K562 (cell line): ENCODE measurements at regions not wholly inside any gene's neighbourhood (a gene's known extent, or its start where the extent isn't known, plus 50 kb on each side); places are given as distances from the start of the nearest gene placed in this dataset.
A peak's percentile ranks its signal among the peaks of the same experiment; 100 is the strongest.

Experiments
- ATAC-seq: fragments of 200-7000 bp; cut with Tn5 transposase; 3 replicates; pipeline ENCODE4 v1.9.1; 2020; ENCODE audit warnings: moderate library complexity
- BruUV-seq: library from RNA; stranded (reverse); fragments of 400-500 nt; replicated peaks from 2 replicates; lab custom pipeline; 2021; lab: Mats Ljungman, UMichigan
- CTCF ChIA-PET: fragments of 300-600 bp; formaldehyde crosslinking; extraction: SDS; loops from one replicate; lab custom pipeline; 2021; ENCODE audit warnings: low intra/inter-chr PET ratio; lab: Yijun Ruan, JAX
- POLR2A ChIA-PET: fragments of 300-600, 350-650 bp; sonication (Branson Sonifier 250); formaldehyde crosslinking; extraction: SDS; loops from one replicate; lab custom pipeline; 2021; ENCODE audit warnings: antibody characterized with exemption, inconsistent platforms; lab: Yijun Ruan, JAX
- DNase-seq, 4 experiments: peaks; one replicate each; pipeline versions ENCODE4 v3.0.0 to v3.0.0-alpha.2; 2011 to 2018; ENCODE audit warnings: low spot score in 3 of 4, mixed read lengths in 3 of 4; ENCODE audit errors: extremely low read depth in 1 of 4
- FAIRE-seq: peaks from 2 replicates; lab custom pipeline; 2011; peaks lifted over from hg19 to GRCh38; lab: Jason Lieb, UNC
- H2AFZ ChIP-seq: 2 replicates; pipeline ENCODE4 v1.6.0; 2011; ENCODE audit warnings: low read depth, low read length, control low read depth, inconsistent platforms
- H3K27ac ChIP-seq: fragments of 200-600 bp; 3 replicates; pipeline ENCODE4 v1.8.0; 2011; ENCODE audit warnings: low read depth, mild to moderate bottlenecking, control low read depth, inconsistent platforms, low read length, moderate library complexity, mixed read lengths; ENCODE audit errors: extremely low read depth
- H3K27me3 ChIP-seq, 2 experiments: fragments of 300-600 bp in 1 of 2; 2 replicates in 1 of 2; 3 replicates in 1 of 2; pipeline versions ENCODE4 v1.6.0 to v1.8.0; 2011; ENCODE audit warnings: inconsistent platforms in 2 of 2, low read length in 2 of 2, mild to moderate bottlenecking in 1 of 2, mixed read lengths in 1 of 2, moderate library complexity in 1 of 2; ENCODE audit not compliant: control insufficient read depth in 2 of 2, insufficient read depth in 2 of 2
- H3K36me3 ChIP-seq: fragments of 300-600 bp; 3 replicates; pipeline ENCODE4 v1.8.0; 2011; ENCODE audit warnings: mild to moderate bottlenecking, low read length, inconsistent platforms; ENCODE audit not compliant: control insufficient read depth, insufficient read depth
- H3K4me1 ChIP-seq, 2 experiments: fragments of 200-600 bp in 1 of 2; replicated peaks in 1 of 2; 2 replicates in 1 of 2; 3 replicates in 1 of 2; pipeline versions ENCODE4 v1.5.1 to v1.8.0; 2011; ENCODE audit warnings: inconsistent platforms in 2 of 2, low read length in 2 of 2, mild to moderate bottlenecking in 1 of 2, mixed read lengths in 1 of 2, moderate library complexity in 1 of 2; ENCODE audit not compliant: control insufficient read depth in 2 of 2, insufficient read depth in 2 of 2
- H3K4me2 ChIP-seq: 2 replicates; pipeline ENCODE4 v1.6.1; 2011; ENCODE audit warnings: low read length, control low read depth, inconsistent platforms, mixed read lengths; ENCODE audit not compliant: insufficient read depth
- H3K4me3 ChIP-seq: fragments of 200-600 bp; sonication (generic), shearing (Covaris generic); 2 replicates; pipeline ENCODE4 v1.5.1; 2016; ENCODE audit warnings: control low read depth, inconsistent platforms
- H3K79me2 ChIP-seq: fragments of 200-600 bp; 3 replicates; pipeline ENCODE4 v1.8.0; 2011; ENCODE audit warnings: low read length, inconsistent platforms; ENCODE audit not compliant: control insufficient read depth, insufficient read depth
- H3K9ac ChIP-seq, 2 experiments: 2 replicates each; pipeline versions ENCODE4 v1.6.0 to v1.6.1; 2011; ENCODE audit warnings: low read depth in 2 of 2, low read length in 2 of 2, control low read depth in 1 of 2, inconsistent platforms in 1 of 2, mild to moderate bottlenecking in 1 of 2, mixed read lengths in 1 of 2; ENCODE audit not compliant: insufficient read depth in 1 of 2
- H3K9me1 ChIP-seq: one replicate; pipeline ENCODE4 v1.6.0; 2011; ENCODE audit warnings: inconsistent platforms, mild to moderate bottlenecking, low read length, moderate library complexity; ENCODE audit not compliant: control insufficient read depth, insufficient read depth
- H3K9me3 ChIP-seq: replicated peaks from 2 replicates; pipeline ENCODE4 v1.5.1; 2011; ENCODE audit warnings: low read depth, low read length, inconsistent platforms; ENCODE audit not compliant: control insufficient read depth, insufficient read depth
- H4K20me1 ChIP-seq: replicated peaks from 2 replicates; pipeline ENCODE4 v1.6.1; 2011; ENCODE audit warnings: low read length, inconsistent platforms, mixed read lengths; ENCODE audit not compliant: control insufficient read depth, insufficient read depth
- CUX1 ChIP-seq: fragments of 200-800 bp; sonication (Bioruptor generic); IDR thresholded peaks from 2 replicates; pipeline ENCODE4 v1.6.1; 2016; ENCODE audit warnings: missing genetic modification characterization, missing compliant biosample characterization
- ELF2 ChIP-seq: fragments of 250-450 bp; sonication (Bioruptor Pico); IDR thresholded peaks from 2 replicates; pipeline ENCODE4 v1.5.0; 2021; ENCODE audit warnings: mild to moderate bottlenecking
- ETV6 ChIP-seq, 3 experiments: fragments of 150-350 bp in 1 of 3; sonication (generic) in 1 of 3; formaldehyde crosslinking in 1 of 3; IDR thresholded peaks; 2 replicates each; pipeline versions ENCODE4 v1.6.1 to v1.8.0; 2014 to 2022; ENCODE audit warnings: borderline replicate concordance in 2 of 3, low read depth in 2 of 3, antibody characterized with exemption in 1 of 3, low read length in 1 of 3, mild to moderate bottlenecking in 1 of 3, missing genetic modification reagents in 1 of 3
- FOXO4 ChIP-seq: fragments of 450-650 bp; formaldehyde crosslinking; IDR thresholded peaks from 2 replicates; pipeline ENCODE4 v1.4.0; 2020; ENCODE audit warnings: mild to moderate bottlenecking, moderate library complexity
- KLF16 ChIP-seq: IDR thresholded peaks from 2 replicates; pipeline ENCODE4 v1.6.1; 2016; ENCODE audit warnings: antibody characterized with exemption
- LCOR ChIP-seq: sonication (generic); formaldehyde crosslinking; IDR thresholded peaks from 2 replicates; pipeline ENCODE4 v1.8.0; 2022; ENCODE audit warnings: mild to moderate bottlenecking, missing genetic modification reagents
- MXI1 ChIP-seq: IDR thresholded peaks from 2 replicates; pipeline ENCODE4 v1.6.1; 2011; ENCODE audit warnings: low read depth, mild to moderate bottlenecking, improper control_type of control experiment, low read length
- NBN ChIP-seq: fragments of 450-650 bp; IDR thresholded peaks from 2 replicates; pipeline ENCODE4 v1.6.1; 2016; ENCODE audit warnings: low read depth, mild to moderate bottlenecking
- NR2C2 ChIP-seq, 2 experiments: fragments of 200-800 bp in 1 of 2; sonication (Bioruptor generic) in 1 of 2; sonication (generic) in 1 of 2; formaldehyde crosslinking in 1 of 2; IDR thresholded peaks; 2 replicates each; pipeline versions ENCODE4 v1.6.1 to v1.8.0; 2016 to 2022; ENCODE audit warnings: mild to moderate bottlenecking in 1 of 2, missing compliant biosample characterization in 1 of 2, missing genetic modification characterization in 1 of 2, missing genetic modification reagents in 1 of 2
- RBM17 ChIP-seq: fragments of 200-400 bp; formaldehyde crosslinking; IDR thresholded peaks from 2 replicates; pipeline ENCODE4 v1.6.1; 2017; ENCODE audit warnings: low read depth, mild to moderate bottlenecking, low read length, borderline replicate concordance
- RBM39 ChIP-seq: fragments of 200-400 bp; formaldehyde crosslinking; optimal IDR thresholded peaks from 2 replicates; pipeline ENCODE3; 2018; ENCODE audit warnings: low read depth, low read length
- SMARCA5 ChIP-seq: fragments of 450-650 bp; IDR thresholded peaks from 2 replicates; pipeline ENCODE4 v1.6.1; 2016
- ZNF217 ChIP-seq: sonication (generic); formaldehyde crosslinking; IDR thresholded peaks from 2 replicates; pipeline ENCODE4 v1.8.0; 2022; ENCODE audit warnings: mild to moderate bottlenecking, missing genetic modification reagents
- ZNF699 ChIP-seq: fragments of 250-450 bp; sonication (Bioruptor Pico); IDR thresholded peaks from 2 replicates; pipeline ENCODE4 v1.8.0; 2021; ENCODE audit warnings: mild to moderate bottlenecking, moderate library complexity; ENCODE audit not compliant: insufficient replicate concordance
- WGBS: fragments of 100-300 bp; shearing (Covaris generic); methylation state at CpG from one replicate; pipeline ENCODE4 v1.1.6; 2016; ENCODE audit warnings: low coverage, mixed read lengths; ENCODE audit not compliant: insufficient coverage; ENCODE audit errors: missing lambda C conversion rate; 5-methylcytosine and 5-hydroxymethylcytosine counted together
- in situ Hi-C: fragments of 300-500 bp; cut with MboI; formaldehyde crosslinking; loops from 4 replicates; pipeline ENCODE4 v1.15.0; 2018; ENCODE audit warnings: inconsistent platforms, mixed read lengths
- intact Hi-C: fragments of 100-400 bp; cut with micrococcal nuclease; formaldehyde crosslinking; loops from 2 replicates; pipeline ENCODE4 v1.14.2; 2022

GRCh38 chr7:31271641-31272405 lies 68.7 kb downstream of the NEUROD6 start (continued):
- no peak for TF ChIP-seq ELF2 (CRISPR knock-in tag)
- TF ChIP-seq CUX1 (CRISPR knock-in tag) = no peak
- TF ChIP-seq LCOR = no peak

GRCh38 chr7:31267486-31267885 lies 73.0 kb downstream of the NEUROD6 start:
- in situ Hi-C loops = no loop called here
- no peaks in the 10 kb centered on the region for H3K79me2 ChIP-seq
- DNase-seq = no peak
- H3K9me3 ChIP-seq = no peaks in the 10 kb centered on the region
- H3K9ac ChIP-seq = no peak overlapping the region
- H2AFZ ChIP-seq = no peak overlapping the region
- H3K4me2 ChIP-seq = no peak overlapping the region
- H4K20me1 ChIP-seq = no peaks in the 10 kb centered on the region
- H3K4me1 ChIP-seq = no peaks in the 10 kb centered on the region
- no peaks in the 10 kb centered on the region for H3K27me3 ChIP-seq
- WGBS = 0% methylated on average over 1 of the region's 1 CpG
- no peak overlapping the region for H3K27ac ChIP-seq
- ChIA-PET CTCF (no interaction called here), POLR2A (no interaction called here)
- no peaks in the 10 kb centered on the region for H3K36me3 ChIP-seq
- no peak overlapping the region for H3K4me3 ChIP-seq
- intact Hi-C loops = no loop called here
- no TSS peak for BruUV-seq
- peak; percentile 26 for FAIRE-seq
- no peak for ATAC-seq
- H3K9me1 ChIP-seq = no peaks in the 10 kb centered on the region
- TF ChIP-seq FOXO4 = no peak
- no peak for TF ChIP-seq ZNF699 (CRISPR knock-in tag)
- no peak for TF ChIP-seq ZNF217 (CRISPR knock-in tag)
- no peak for TF ChIP-seq NBN
- TF ChIP-seq KLF16 = no peak
- TF ChIP-seq SMARCA5 = no peak
- no peak for TF ChIP-seq RBM17
- TF ChIP-seq NR2C2 (CRISPR knock-in tag; IDR thresholded peaks at IDR 0.05) = no peak
- no peak for TF ChIP-seq NR2C2 (tag; IDR thresholded peaks at IDR 0.05)
- TF ChIP-seq ETV6 (IDR thresholded peaks at IDR 0.05; ENCODE audit: borderline replicate concordance in 1 of 2, low read depth in 2 of 2, low read length in 1 of 2) = no peak
- TF ChIP-seq ETV6 (CRISPR knock-in tag; IDR thresholded peaks at IDR 0.05; ENCODE audit: borderline replicate concordance) = no peak
- no peak for TF ChIP-seq MXI1
- TF ChIP-seq RBM39 = no peak
